A549 (cell line): ENCODE measurements at regions not wholly inside any gene's neighbourhood (a gene's known extent, or its start where the extent isn't known, plus 50 kb on each side); places are given as distances from the start of the nearest gene placed in this dataset.
A peak's percentile ranks its signal among the peaks of the same experiment; 100 is the strongest.

ENCODE experiments used
- ATAC-seq, 2 experiments: fragments of 200-7000 bp in 1 of 2; fragments of >200 bp in 1 of 2; cut with Nextera tagmentation in 1 of 2; cut with Tn5 transposase in 1 of 2; 3 replicates each; pipeline versions ENCODE4 v1.8.0 to v1.9.1; 2018 to 2020; ENCODE audit warnings: mild to moderate bottlenecking in 1 of 2, moderate library complexity in 1 of 2
- CTCF ChIA-PET: fragments of 300-600 bp; sonication (Branson Sonifier 250); formaldehyde crosslinking; extraction: SDS; loops from one replicate; lab custom pipeline; 2021; ENCODE audit warnings: antibody characterized with exemption, inconsistent platforms; lab: Yijun Ruan, JAX
- POLR2A ChIA-PET: fragments of 350-600 bp; formaldehyde crosslinking; extraction: SDS; loops from one replicate; lab custom pipeline; 2021; ENCODE audit warnings: antibody characterized with exemption, inconsistent platforms; lab: Yijun Ruan, JAX
- DNase-seq, 2 experiments: peaks; one replicate each; pipeline versions ENCODE4 v3.0.0 to v3.0.0-alpha.2; 2011 to 2016; ENCODE audit warnings: low read depth in 1 of 2, low spot score in 1 of 2
- FAIRE-seq: peaks from 2 replicates; lab custom pipeline; 2011; peaks lifted over from hg19 to GRCh38; lab: Jason Lieb, UNC
- H3K27ac ChIP-seq, 2 experiments: fragments of >200 bp; sonication (Bioruptor Twin); formaldehyde crosslinking; 3 replicates each; pipeline ENCODE4 v1.5.1; 2016 to 2017
- H3K4me1 ChIP-seq: fragments of >200 bp; sonication (Bioruptor Twin); formaldehyde crosslinking; 3 replicates; pipeline ENCODE4 v1.6.1; 2016
- H3K4me2 ChIP-seq: fragments of >200 bp; sonication (Bioruptor Twin); formaldehyde crosslinking; 3 replicates; pipeline ENCODE4 v1.6.1; 2016
- H3K4me3 ChIP-seq: fragments of >200 bp; sonication (Bioruptor Twin); formaldehyde crosslinking; 3 replicates; pipeline ENCODE4 v1.5.1; 2016
- H3K9me3 ChIP-seq: fragments of >200 bp; sonication (Bioruptor Twin); formaldehyde crosslinking; 3 replicates; pipeline ENCODE4 v1.6.1; 2016
- BHLHE40 ChIP-seq: IDR thresholded peaks from 2 replicates; pipeline ENCODE4 v1.6.1; 2012; ENCODE audit warnings: low read depth, low read length, inconsistent platforms
- CBX2 ChIP-seq: fragments of 200-600 bp; sonication (generic); IDR thresholded peaks from 2 replicates; pipeline ENCODE4 v1.6.1; 2016; ENCODE audit warnings: low read depth, mild to moderate bottlenecking, borderline replicate concordance
- CBX8 ChIP-seq: fragments of 200-600 bp; sonication (generic); IDR thresholded peaks from 2 replicates; pipeline ENCODE4 v1.6.1; 2016
- CEBPB ChIP-seq, 2 experiments: fragments of >200 bp in 1 of 2; sonication (Bioruptor Twin) in 1 of 2; formaldehyde crosslinking in 1 of 2; IDR thresholded peaks; 2 replicates each; pipeline ENCODE4 v1.6.1; 2012 to 2016
- CHD2 ChIP-seq: fragments of 150-350 bp; IDR thresholded peaks from 2 replicates; pipeline ENCODE4 v1.6.1; 2014; ENCODE audit warnings: low read length; ENCODE audit not compliant: partially characterized antibody
- ESRRA ChIP-seq: fragments of 150-350 bp; IDR thresholded peaks from 2 replicates; pipeline ENCODE4 v1.6.1; 2014; ENCODE audit warnings: mild to moderate bottlenecking, low read length, borderline replicate concordance
- FOSB ChIP-seq: fragments of 250-450 bp; sonication (Bioruptor Pico); IDR thresholded peaks from 2 replicates; pipeline ENCODE4 v1.5.0; 2020; ENCODE audit warnings: mild to moderate bottlenecking, moderate library complexity
- FOXS1 ChIP-seq: fragments of 250-450 bp; sonication (Bioruptor Pico); IDR thresholded peaks from 2 replicates; pipeline ENCODE4 v1.5.0; 2020; ENCODE audit warnings: mild to moderate bottlenecking, moderate library complexity
- HDAC2 ChIP-seq: fragments of 200-600 bp; sonication (generic); IDR thresholded peaks from 2 replicates; pipeline ENCODE4 v1.6.1; 2016
- HOXB13 ChIP-seq: fragments of 250-450 bp; sonication (Bioruptor Pico); IDR thresholded peaks from 2 replicates; pipeline ENCODE4 v1.5.0; 2020; ENCODE audit warnings: low read depth, mild to moderate bottlenecking, moderate library complexity
- KDM1A ChIP-seq: fragments of 200-600 bp; sonication (generic); IDR thresholded peaks from 2 replicates; pipeline ENCODE4 v1.6.1; 2016; ENCODE audit warnings: low read depth, mild to moderate bottlenecking
- MAZ ChIP-seq: fragments of 150-350 bp; IDR thresholded peaks from 2 replicates; pipeline ENCODE4 v1.6.1; 2014; ENCODE audit warnings: antibody characterized with exemption, low read depth, low read length, borderline replicate concordance
- NPAS2 ChIP-seq: fragments of 250-450 bp; sonication (Bioruptor Pico); IDR thresholded peaks from 2 replicates; pipeline ENCODE4 v1.8.0; 2022; ENCODE audit warnings: mild to moderate bottlenecking, moderate library complexity, borderline replicate concordance
- PHF8 ChIP-seq: fragments of 200-600 bp; sonication (generic); IDR thresholded peaks from 2 replicates; pipeline ENCODE4 v1.6.1; 2016; ENCODE audit warnings: low read depth, mild to moderate bottlenecking, antibody characterized with exemption, moderate library complexity, borderline replicate concordance
- POLR2A ChIP-seq: IDR thresholded peaks from 2 replicates; pipeline ENCODE4 v1.6.1; 2012; ENCODE audit warnings: mild to moderate bottlenecking, low read length
- POLR2AphosphoS2 ChIP-seq: conservative IDR thresholded peaks from 2 replicates; pipeline ENCODE4 v1.6.1; 2012; ENCODE audit warnings: low read length, improper control_type of control experiment, inconsistent platforms
- RAD21 ChIP-seq, 2 experiments: fragments of >200 bp in 1 of 2; sonication (Bioruptor Twin) in 1 of 2; formaldehyde crosslinking in 1 of 2; IDR thresholded peaks in 1 of 2; conservative IDR thresholded peaks in 1 of 2; 2 replicates in 1 of 2; 3 replicates in 1 of 2; pipeline ENCODE4 v1.6.1; 2012 to 2018; ENCODE audit warnings: inconsistent platforms in 1 of 2
- RARB ChIP-seq: fragments of 250-450 bp; sonication (Bioruptor Pico); IDR thresholded peaks from 2 replicates; pipeline ENCODE4 v1.8.0; 2021; ENCODE audit warnings: mild to moderate bottlenecking, moderate library complexity
- TP53 ChIP-seq: fragments of 250-450 bp; sonication (Bioruptor Pico); IDR thresholded peaks from 2 replicates; pipeline ENCODE4 v1.5.0; 2021; ENCODE audit warnings: mild to moderate bottlenecking, moderate library complexity
- ZFP36 ChIP-seq: fragments of 450-650 bp; IDR thresholded peaks from 2 replicates; pipeline ENCODE4 v1.6.1; 2014; ENCODE audit warnings: borderline replicate concordance; ENCODE audit not compliant: partially characterized antibody
- whole genome bisulfite sequencing: methylation state at CpG from one replicate; pipeline ENCODE4 v1.1.6; 2017; ENCODE audit errors: missing lambda C conversion rate; 5-methylcytosine and 5-hydroxymethylcytosine counted together
- TF ChIP-seq, protein P1 (sequence below): fragments of 250-450 bp; sonication (Bioruptor Pico); IDR thresholded peaks from 2 replicates; pipeline ENCODE4 v1.5.0; 2021; ENCODE audit warnings: mild to moderate bottlenecking, moderate library complexity, borderline replicate concordance
- TF ChIP-seq, protein P2 (sequence below): fragments of 250-450 bp; sonication (Bioruptor Pico); IDR thresholded peaks from 2 replicates; pipeline ENCODE4 v1.5.0; 2020; ENCODE audit warnings: low read depth, mild to moderate bottlenecking, moderate library complexity
- TF ChIP-seq, protein P3 (sequence below): fragments of >200 bp; sonication (Bioruptor Twin); formaldehyde crosslinking; IDR thresholded peaks from 2 replicates; pipeline ENCODE4 v1.6.1; 2016
- TF ChIP-seq, protein P4 (sequence below): fragments of 150-350 bp; IDR thresholded peaks from 2 replicates; pipeline ENCODE4 v1.6.1; 2014; ENCODE audit warnings: low read depth, mild to moderate bottlenecking, low read length

DNA sequence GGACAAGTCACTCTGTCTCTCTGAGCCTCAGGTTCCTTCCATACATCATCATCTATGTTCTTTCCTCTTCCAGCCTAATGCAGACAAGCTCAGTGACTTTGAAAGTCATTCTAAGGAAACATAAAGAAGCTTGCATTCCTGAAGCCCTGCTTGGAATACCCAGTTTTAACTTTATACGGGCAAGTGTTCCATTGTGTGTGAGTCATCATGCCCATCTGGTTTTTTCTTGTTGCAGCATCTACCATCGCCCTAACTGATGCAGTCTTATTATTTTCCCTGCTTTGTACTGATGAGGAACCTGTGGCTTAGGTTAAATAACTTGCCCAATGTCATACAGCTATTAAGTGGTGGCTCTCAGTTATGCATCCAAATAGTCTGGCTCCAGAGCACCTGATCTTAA is 177.9 kb upstream of the RAI2 start:
- no peak overlapping the region for H3K4me3 ChIP-seq
- 6% methylated on average over 2 of the region's 2 CpGs for whole genome bisulfite sequencing
- ChIA-PET POLR2A (no interaction called here), CTCF (no interaction called here)
- no peak for TF ChIP-seq CBX8
- TF ChIP-seq ZFP36 = no peak
- no peak for TF ChIP-seq FOXS1
- TF ChIP-seq, protein P1, sequence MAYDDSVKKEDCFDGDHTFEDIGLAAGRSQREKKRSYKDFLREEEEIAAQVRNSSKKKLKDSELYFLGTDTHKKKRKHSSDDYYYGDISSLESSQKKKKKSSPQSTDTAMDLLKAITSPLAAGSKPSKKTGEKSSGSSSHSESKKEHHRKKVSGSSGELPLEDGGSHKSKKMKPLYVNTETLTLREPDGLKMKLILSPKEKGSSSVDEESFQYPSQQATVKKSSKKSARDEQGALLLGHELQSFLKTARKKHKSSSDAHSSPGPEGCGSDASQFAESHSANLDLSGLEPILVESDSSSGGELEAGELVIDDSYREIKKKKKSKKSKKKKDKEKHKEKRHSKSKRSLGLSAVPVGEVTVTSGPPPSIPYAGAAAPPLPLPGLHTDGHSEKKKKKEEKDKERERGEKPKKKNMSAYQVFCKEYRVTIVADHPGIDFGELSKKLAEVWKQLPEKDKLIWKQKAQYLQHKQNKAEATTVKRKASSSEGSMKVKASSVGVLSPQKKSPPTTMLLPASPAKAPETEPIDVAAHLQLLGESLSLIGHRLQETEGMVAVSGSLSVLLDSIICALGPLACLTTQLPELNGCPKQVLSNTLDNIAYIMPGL (CRISPR knock-in tag) = no peak
- TF ChIP-seq NPAS2 (CRISPR knock-in tag) = no peak
- no peak for TF ChIP-seq FOSB (CRISPR knock-in tag)
- TF ChIP-seq CEBPB (IDR thresholded peaks at IDR 0.05) = no peak
- TF ChIP-seq TP53 (CRISPR knock-in tag) = no peak
- no peaks in the 10 kb centered on the region for H3K9me3 ChIP-seq
- H3K4me1 ChIP-seq = no peaks in the 10 kb centered on the region
- ATAC-seq = no peak
- no peak overlapping the region for H3K4me2 ChIP-seq
- no peak for DNase-seq
- H3K27ac ChIP-seq = no peak overlapping the region
- no peak for FAIRE-seq

DNA sequence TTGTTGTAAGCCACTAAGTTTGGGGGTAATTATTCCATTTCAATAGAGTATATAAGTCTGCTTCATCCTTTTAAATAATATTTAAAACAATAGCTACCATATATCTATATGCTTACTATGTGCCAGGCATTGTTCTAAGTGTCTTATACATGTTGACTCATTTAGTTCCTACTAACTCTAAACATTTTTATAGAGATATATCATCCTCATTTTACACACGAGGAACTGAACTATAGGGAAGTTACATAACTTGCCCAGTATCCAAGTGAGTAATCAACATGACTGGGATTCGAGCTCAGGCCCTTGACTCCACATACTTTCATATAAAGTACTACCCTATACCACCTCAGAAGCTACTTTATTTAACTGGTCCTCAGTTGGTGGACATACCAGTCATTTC is 175.3 kb upstream of the RAI2 start:
- no peak for ATAC-seq
- Histone ChIP-seq H3K4me1 (no peaks in the 10 kb centered on the region), H3K4me3 (no peak overlapping the region), H3K27ac (no peak overlapping the region), H3K9me3 (no peaks in the 10 kb centered on the region), H3K4me2 (no peak overlapping the region)
- 2% methylated on average over 2 of the region's 2 CpGs for WGBS
- DNase-seq = no peak
- POLR2A ChIA-PET = no interaction called here
- CTCF ChIA-PET = no interaction called here
- peak; percentile 51 for FAIRE-seq
- TF ChIP-seq POLR2AphosphoS2 = no peak

DNA sequence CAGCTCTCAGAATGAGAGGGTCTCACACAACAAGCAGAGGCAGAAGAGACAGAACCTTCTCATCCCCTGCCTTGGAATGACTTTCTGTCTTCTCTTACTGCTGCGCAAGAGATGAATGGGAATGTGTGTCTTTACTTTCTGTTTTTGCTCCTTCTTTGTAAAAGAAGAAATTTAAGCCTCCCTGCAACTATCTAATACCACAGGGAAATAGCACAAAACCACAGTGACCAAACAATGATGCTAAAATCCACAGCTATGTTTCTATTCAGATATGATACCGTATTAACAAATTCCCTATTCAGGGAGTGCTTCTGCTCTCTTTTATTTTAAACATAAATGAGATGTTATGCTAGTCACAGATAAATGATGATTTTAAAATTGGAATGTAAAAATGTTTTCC is 173.8 kb upstream of the RAI2 start:
- 25% methylated on average over 2 of the region's 2 CpGs for WGBS
- no peak for ATAC-seq
- TF ChIP-seq CBX2 = no peak
- no peak for TF ChIP-seq HOXB13 (CRISPR knock-in tag)
- TF ChIP-seq POLR2AphosphoS2 = no peak
- TF ChIP-seq, protein P2, sequence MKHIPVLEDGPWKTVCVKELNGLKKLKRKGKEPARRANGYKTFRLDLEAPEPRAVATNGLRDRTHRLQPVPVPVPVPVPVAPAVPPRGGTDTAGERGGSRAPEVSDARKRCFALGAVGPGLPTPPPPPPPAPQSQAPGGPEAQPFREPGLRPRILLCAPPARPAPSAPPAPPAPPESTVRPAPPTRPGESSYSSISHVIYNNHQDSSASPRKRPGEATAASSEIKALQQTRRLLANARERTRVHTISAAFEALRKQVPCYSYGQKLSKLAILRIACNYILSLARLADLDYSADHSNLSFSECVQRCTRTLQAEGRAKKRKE (CRISPR knock-in tag) = no peak
- TF ChIP-seq KDM1A = no peak
- TF ChIP-seq POLR2A = no peak
- TF ChIP-seq ESRRA = no peak
- TF ChIP-seq MAZ = no peak
- TF ChIP-seq, protein P1 (CRISPR knock-in tag) = no peak
- TF ChIP-seq, protein P3, sequence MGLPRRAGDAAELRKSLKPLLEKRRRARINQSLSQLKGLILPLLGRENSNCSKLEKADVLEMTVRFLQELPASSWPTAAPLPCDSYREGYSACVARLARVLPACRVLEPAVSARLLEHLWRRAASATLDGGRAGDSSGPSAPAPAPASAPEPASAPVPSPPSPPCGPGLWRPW = no peak
- no peak for TF ChIP-seq BHLHE40
- no peak for TF ChIP-seq RAD21 (conservative IDR thresholded peaks at IDR 0.05 in 1 of 2, IDR thresholded peaks at IDR 0.05 in 1 of 2)
- TF ChIP-seq, protein P4, sequence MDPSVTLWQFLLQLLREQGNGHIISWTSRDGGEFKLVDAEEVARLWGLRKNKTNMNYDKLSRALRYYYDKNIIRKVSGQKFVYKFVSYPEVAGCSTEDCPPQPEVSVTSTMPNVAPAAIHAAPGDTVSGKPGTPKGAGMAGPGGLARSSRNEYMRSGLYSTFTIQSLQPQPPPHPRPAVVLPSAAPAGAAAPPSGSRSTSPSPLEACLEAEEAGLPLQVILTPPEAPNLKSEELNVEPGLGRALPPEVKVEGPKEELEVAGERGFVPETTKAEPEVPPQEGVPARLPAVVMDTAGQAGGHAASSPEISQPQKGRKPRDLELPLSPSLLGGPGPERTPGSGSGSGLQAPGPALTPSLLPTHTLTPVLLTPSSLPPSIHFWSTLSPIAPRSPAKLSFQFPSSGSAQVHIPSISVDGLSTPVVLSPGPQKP = no peak
- no peak for TF ChIP-seq ZFP36
- no peak for TF ChIP-seq CHD2
- TF ChIP-seq RARB (CRISPR knock-in tag) = no peak
- TF ChIP-seq PHF8 = no peak
- no peak for TF ChIP-seq HDAC2
- TF ChIP-seq, all 56 proteins: peak for 0
- no peak overlapping the region for H3K4me2 ChIP-seq
- no peaks in the 10 kb centered on the region for H3K4me1 ChIP-seq
- CTCF ChIA-PET = no interaction called here
- DNase-seq = no peak
- no peaks in the 10 kb centered on the region for H3K9me3 ChIP-seq
- no peak overlapping the region for H3K27ac ChIP-seq
- POLR2A ChIA-PET = no interaction called here
- no peak for FAIRE-seq
- no peak overlapping the region for H3K4me3 ChIP-seq
